OCI-LY1 (cell line): ENCODE measurements at regions not wholly inside any gene's neighbourhood (a gene's known extent, or its start where the extent isn't known, plus 50 kb on each side); places are given as distances from the start of the nearest gene placed in this dataset.

Source experiments
- CTCF ChIP-seq: fragments of 200-600 bp; sonication (generic), shearing (Covaris generic); IDR thresholded peaks from 2 replicates; pipeline ENCODE4 v1.5.1; 2017; ENCODE audit warnings: mild to moderate bottlenecking, antibody characterized with exemption, low read length, moderate library complexity, mixed read lengths
- EZH2 ChIP-seq: fragments of 200-600 bp; sonication (generic), shearing (Covaris generic); IDR thresholded peaks from 2 replicates; pipeline ENCODE4 v1.8.0; 2017; ENCODE audit warnings: borderline replicate concordance, mixed run types, mild to moderate bottlenecking, antibody characterized with exemption, low read length, moderate library complexity, mixed read lengths

GRCh38 chr4:177163532-177163931 lies 146.1 kb upstream of the NEIL3 start:
- TF ChIP-seq CTCF (no peak), EZH2 (no peak)
